ENCODE measurements at regions not wholly inside any gene's neighbourhood (a gene's known extent, or its start where the extent isn't known, plus 50 kb on each side); places are given as distances from the start of the nearest gene placed in this dataset.

- intact Hi-C loops (cut with DNase I; ENCODE audit: low total_unique reads), result no loop called here
- Histone ChIP-seq H3K4me3 (no peak overlapping the region), H3K36me3 (no peaks in the 10 kb centered on the region), H3K9me3 (no peaks in the 10 kb centered on the region), H3K4me1 (no peaks in the 10 kb centered on the region), H3K27ac (no peak overlapping the region), H3K27me3 (no peaks in the 10 kb centered on the region)
- TF ChIP-seq POLR2A (IDR thresholded peaks at IDR 0.05) (no peak), CTCF (IDR thresholded peaks at IDR 0.05) (no peak)
- DNase-seq, result no peak
Measured at GRCh38 chr10:33533612-33534011, 199.1 kb upstream of the NRP1 start.

GRCh38 chr10:33532901-33533300 is 198.4 kb upstream of the NRP1 start:
- Histone ChIP-seq H3K36me3 (no peaks in the 10 kb centered on the region), H3K4me1 (no peaks in the 10 kb centered on the region), H3K4me3 (no peak overlapping the region), H3K27ac (no peak overlapping the region), H3K27me3 (no peaks in the 10 kb centered on the region), H3K9me3 (no peaks in the 10 kb centered on the region)
- TF ChIP-seq POLR2A (IDR thresholded peaks at IDR 0.05), result no peak
- TF ChIP-seq CTCF (IDR thresholded peaks at IDR 0.05), result no peak
- no peak for DNase-seq
- intact Hi-C loops (cut with DNase I; ENCODE audit: low total_unique reads), result no loop called here

- Histone ChIP-seq H3K9me3 (peaks cover 0 to 4% of the 10 kb centered on the region in 2 donors), H3K4me3 (no peak overlapping the region), H3K4me1 (no peaks in the 10 kb centered on the region), H3K36me3 (no peaks in the 10 kb centered on the region), H3K27me3 (no peaks in the 10 kb centered on the region), H3K27ac (no peak overlapping the region)
- no peak for DNase-seq
- intact Hi-C loops (cut with DNase I; ENCODE audit: low total_unique reads), result no loop called here
- no peak for TF ChIP-seq POLR2A (IDR thresholded peaks at IDR 0.05)
Measured at GRCh38 chr10:33529234-33529633, 194.8 kb upstream of the NRP1 start.

- H3K36me3 ChIP-seq, result no peaks in the 10 kb centered on the region
- H3K4me3 ChIP-seq, result no peak overlapping the region
- TF ChIP-seq CTCF (IDR thresholded peaks at IDR 0.05), result no peak
- TF ChIP-seq POLR2A (IDR thresholded peaks at IDR 0.05), result no peak
- H3K4me1 ChIP-seq, result no peaks in the 10 kb centered on the region
- H3K9me3 ChIP-seq, result peaks cover 0 to 4% of the 10 kb centered on the region in 2 donors
- H3K27ac ChIP-seq, result no peak overlapping the region
- DNase-seq, result no peak
- no peaks in the 10 kb centered on the region for H3K27me3 ChIP-seq
- intact Hi-C loops (cut with DNase I; ENCODE audit: low total_unique reads), result no loop called here
Measured at GRCh38 chr10:33524966-33525365, 190.5 kb upstream of the NRP1 start.

- Histone ChIP-seq H3K9me3 (peaks cover 0 to 4% of the 10 kb centered on the region in 2 donors), H3K4me1 (no peaks in the 10 kb centered on the region), H3K27me3 (no peaks in the 10 kb centered on the region), H3K36me3 (no peaks in the 10 kb centered on the region), H3K27ac (no peak overlapping the region), H3K4me3 (no peak overlapping the region)
- intact Hi-C loops (cut with DNase I; ENCODE audit: low total_unique reads), result no loop called here
- TF ChIP-seq POLR2A (IDR thresholded peaks at IDR 0.05) (no peak), CTCF (IDR thresholded peaks at IDR 0.05) (no peak)
- no peak for DNase-seq
Measured at GRCh38 chr10:33524041-33524440, 189.6 kb upstream of the NRP1 start.

- no peak overlapping the region for H3K4me3 ChIP-seq
- intact Hi-C loops (cut with DNase I; ENCODE audit: low total_unique reads), result no loop called here
- DNase-seq, result no peak
- no peaks in the 10 kb centered on the region for H3K4me1 ChIP-seq
- H3K9me3 ChIP-seq, result peaks cover 0 to 4% of the 10 kb centered on the region in 2 donors
- H3K36me3 ChIP-seq, result no peaks in the 10 kb centered on the region
- H3K27me3 ChIP-seq, result no peaks in the 10 kb centered on the region
- no peak overlapping the region for H3K27ac ChIP-seq
- no peak for TF ChIP-seq CTCF (IDR thresholded peaks at IDR 0.05)
- TF ChIP-seq POLR2A (IDR thresholded peaks at IDR 0.05), result no peak
Measured at GRCh38 chr10:33523236-33523792, 188.8 kb upstream of the NRP1 start.

All from uterus (tissue), 3 donors.